Neuron (in vitro differentiated cells): ENCODE measurements at regions not wholly inside any gene's neighbourhood (a gene's known extent, or its start where the extent isn't known, plus 50 kb on each side); places are given as distances from the start of the nearest gene placed in this dataset.

Source experiments
- H2AFZ ChIP-seq: one replicate; pipeline ENCODE4 v1.6.1; 2013; ENCODE audit warnings: low read depth, mild to moderate bottlenecking, inconsistent platforms, low read length, moderate library complexity
- H3K27me3 ChIP-seq: one replicate; pipeline ENCODE4 v1.6.1; 2013; ENCODE audit warnings: low read length; ENCODE audit not compliant: insufficient read depth
- H3K36me3 ChIP-seq: one replicate; pipeline ENCODE4 v1.6.1; 2013; ENCODE audit warnings: low read length; ENCODE audit not compliant: insufficient read depth
- H3K4me1 ChIP-seq: one replicate; pipeline ENCODE4 v1.6.1; 2013; ENCODE audit warnings: low read length; ENCODE audit not compliant: insufficient read depth
- H3K4me3 ChIP-seq: 2 replicates; pipeline ENCODE4 v1.5.1; 2013; ENCODE audit warnings: mild to moderate bottlenecking, low read length, moderate library complexity
- H3K9me3 ChIP-seq: one replicate; pipeline ENCODE4 v1.6.1; 2013; ENCODE audit warnings: low read length

- H3K36me3 ChIP-seq: no peaks in the 10 kb centered on the region
- no peaks in the 10 kb centered on the region for H3K27me3 ChIP-seq
- no peak overlapping the region for H3K4me3 ChIP-seq
- no peaks in the 10 kb centered on the region for H3K9me3 ChIP-seq
- no peak overlapping the region for H2AFZ ChIP-seq
- no peaks in the 10 kb centered on the region for H3K4me1 ChIP-seq
Observed at GRCh38 chr2:198498516-198498915, 694.1 kb downstream of the PLCL1 start.

DNA sequence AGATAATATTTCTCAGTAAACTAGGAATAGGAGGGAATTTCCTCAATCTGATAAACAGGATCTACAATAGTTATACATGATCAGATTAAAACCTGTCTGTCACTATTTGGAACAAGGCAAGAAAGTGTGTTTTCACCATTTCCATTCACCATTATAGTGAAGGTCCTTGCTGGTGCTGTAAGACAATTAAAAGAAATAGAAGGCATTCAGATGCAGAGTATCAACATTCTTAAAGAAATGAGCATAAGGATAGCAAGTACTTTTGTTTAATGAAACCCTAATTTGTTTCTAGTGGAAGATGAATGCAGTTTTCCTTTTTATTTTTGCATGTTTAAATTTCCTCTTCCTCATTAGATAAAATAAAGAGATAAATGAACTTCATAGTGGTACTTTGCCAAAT is 693.7 kb downstream of the PLCL1 start:
- H3K4me3 ChIP-seq: no peak overlapping the region
- H3K36me3 ChIP-seq: no peaks in the 10 kb centered on the region
- H3K9me3 ChIP-seq: no peaks in the 10 kb centered on the region
- H3K27me3 ChIP-seq: no peaks in the 10 kb centered on the region
- H2AFZ ChIP-seq: no peak overlapping the region
- H3K4me1 ChIP-seq: no peaks in the 10 kb centered on the region

DNA sequence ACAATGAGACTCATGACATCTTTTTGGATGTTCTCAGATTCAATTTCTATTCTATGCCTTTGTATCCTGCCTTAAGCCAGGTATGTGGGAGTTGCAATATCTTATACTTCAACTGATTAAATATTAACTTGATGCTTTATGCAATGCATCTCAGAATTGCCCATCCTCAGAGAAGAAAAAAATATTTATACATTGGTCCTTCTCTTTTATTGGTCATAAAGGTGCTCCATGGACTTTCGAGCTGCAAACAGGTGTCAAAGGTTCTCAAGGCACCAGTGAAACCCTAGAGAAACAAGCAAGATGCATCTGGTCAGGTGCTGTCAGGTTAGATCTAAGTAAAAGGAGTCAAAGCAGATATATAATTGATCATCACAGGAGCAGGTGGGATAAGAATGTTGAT is 690.5 kb downstream of the PLCL1 start:
- Histone ChIP-seq H2AFZ (no peak overlapping the region), H3K4me1 (no peaks in the 10 kb centered on the region), H3K9me3 (no peaks in the 10 kb centered on the region), H3K27me3 (no peaks in the 10 kb centered on the region), H3K4me3 (no peak overlapping the region), H3K36me3 (no peaks in the 10 kb centered on the region)

GRCh38 chr2:198490748-198491147 is 686.4 kb downstream of the PLCL1 start:
- Histone ChIP-seq H2AFZ (no peak overlapping the region), H3K9me3 (no peaks in the 10 kb centered on the region), H3K4me3 (no peak overlapping the region), H3K4me1 (no peaks in the 10 kb centered on the region), H3K36me3 (no peaks in the 10 kb centered on the region), H3K27me3 (no peaks in the 10 kb centered on the region)

- Histone ChIP-seq H3K36me3 (no peaks in the 10 kb centered on the region), H3K4me3 (no peak overlapping the region), H3K27me3 (no peaks in the 10 kb centered on the region), H3K4me1 (no peaks in the 10 kb centered on the region), H2AFZ (no peak overlapping the region), H3K9me3 (no peaks in the 10 kb centered on the region)
Observed at GRCh38 chr2:198488964-198489363, 684.6 kb downstream of the PLCL1 start.

- Histone ChIP-seq H3K9me3 (no peaks in the 10 kb centered on the region), H3K4me3 (no peak overlapping the region)
Observed at GRCh38 chr2:198483051-198483450, 678.7 kb downstream of the PLCL1 start.

GRCh38 chr2:198479065-198479464 is 674.7 kb downstream of the PLCL1 start:
- Histone ChIP-seq H3K4me3 (no peak overlapping the region), H3K27me3 (no peaks in the 10 kb centered on the region), H2AFZ (no peak overlapping the region), H3K9me3 (no peaks in the 10 kb centered on the region), H3K4me1 (no peaks in the 10 kb centered on the region), H3K36me3 (no peaks in the 10 kb centered on the region)

More at GRCh38 chr2:198483051-198483450, 678.7 kb downstream of the PLCL1 start:
- no peaks in the 10 kb centered on the region for H3K36me3 ChIP-seq
- H2AFZ ChIP-seq: no peak overlapping the region
- no peaks in the 10 kb centered on the region for H3K4me1 ChIP-seq
- H3K27me3 ChIP-seq: no peaks in the 10 kb centered on the region

DNA sequence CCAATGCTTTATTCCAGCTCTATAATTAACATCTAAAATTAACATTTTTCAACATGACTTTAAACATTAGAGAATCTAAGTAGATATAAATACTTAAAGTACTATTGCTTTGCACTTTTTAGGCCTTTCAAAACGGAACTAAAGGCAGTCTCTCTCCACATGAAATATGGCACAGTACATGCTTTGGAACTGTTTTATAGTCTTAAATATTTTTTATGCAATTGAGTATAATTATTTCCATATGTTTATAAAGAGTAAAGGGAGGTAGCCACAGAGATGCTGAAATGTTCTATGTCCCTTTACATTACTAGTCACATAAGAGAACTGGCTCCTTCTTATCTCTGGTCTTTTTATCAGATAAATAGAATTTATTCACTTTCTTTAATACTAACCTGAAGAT is 674.0 kb downstream of the PLCL1 start:
- no peaks in the 10 kb centered on the region for H3K27me3 ChIP-seq
- H2AFZ ChIP-seq: no peak overlapping the region
- H3K4me1 ChIP-seq: no peaks in the 10 kb centered on the region
- H3K9me3 ChIP-seq: no peaks in the 10 kb centered on the region
- no peaks in the 10 kb centered on the region for H3K36me3 ChIP-seq
- no peak overlapping the region for H3K4me3 ChIP-seq

GRCh38 chr2:198476007-198476406 is 671.6 kb downstream of the PLCL1 start:
- Histone ChIP-seq H3K4me3 (no peak overlapping the region), H3K27me3 (no peaks in the 10 kb centered on the region), H3K4me1 (no peaks in the 10 kb centered on the region), H3K36me3 (no peaks in the 10 kb centered on the region), H2AFZ (no peak overlapping the region), H3K9me3 (no peaks in the 10 kb centered on the region)

DNA sequence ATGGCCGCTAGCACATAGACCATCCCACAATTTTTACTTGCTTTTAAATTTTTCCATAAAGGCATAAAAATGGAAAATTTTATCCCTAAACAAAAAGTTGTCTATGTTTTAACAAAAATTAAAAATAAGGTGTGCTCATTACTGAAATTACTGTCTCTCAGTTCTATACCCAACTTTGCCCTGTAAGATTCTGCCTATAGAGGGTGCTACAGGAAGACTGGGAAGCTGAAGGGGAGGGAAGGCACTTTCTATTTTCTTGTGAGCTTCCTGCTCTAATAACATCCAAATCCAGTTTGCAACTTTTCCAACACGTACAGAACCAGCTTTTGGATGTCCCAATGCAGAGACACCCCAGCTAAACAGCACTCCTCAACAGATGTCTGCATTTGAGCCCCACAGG is 666.9 kb downstream of the PLCL1 start:
- no peaks in the 10 kb centered on the region for H3K4me1 ChIP-seq
- H3K9me3 ChIP-seq: no peaks in the 10 kb centered on the region
- no peaks in the 10 kb centered on the region for H3K27me3 ChIP-seq
- no peak overlapping the region for H2AFZ ChIP-seq
- H3K4me3 ChIP-seq: no peak overlapping the region
- no peaks in the 10 kb centered on the region for H3K36me3 ChIP-seq

- Histone ChIP-seq H3K27me3 (no peaks in the 10 kb centered on the region), H2AFZ (no peak overlapping the region), H3K9me3 (no peaks in the 10 kb centered on the region), H3K4me1 (no peaks in the 10 kb centered on the region), H3K36me3 (no peaks in the 10 kb centered on the region), H3K4me3 (no peak overlapping the region)
Observed at GRCh38 chr2:198468136-198468535, 663.7 kb downstream of the PLCL1 start.

GRCh38 chr2:198465970-198466369 is 661.6 kb downstream of the PLCL1 start:
- Histone ChIP-seq H3K9me3 (no peaks in the 10 kb centered on the region), H3K4me1 (no peaks in the 10 kb centered on the region), H3K36me3 (no peaks in the 10 kb centered on the region), H2AFZ (no peak overlapping the region), H3K4me3 (no peak overlapping the region), H3K27me3 (no peaks in the 10 kb centered on the region)

DNA sequence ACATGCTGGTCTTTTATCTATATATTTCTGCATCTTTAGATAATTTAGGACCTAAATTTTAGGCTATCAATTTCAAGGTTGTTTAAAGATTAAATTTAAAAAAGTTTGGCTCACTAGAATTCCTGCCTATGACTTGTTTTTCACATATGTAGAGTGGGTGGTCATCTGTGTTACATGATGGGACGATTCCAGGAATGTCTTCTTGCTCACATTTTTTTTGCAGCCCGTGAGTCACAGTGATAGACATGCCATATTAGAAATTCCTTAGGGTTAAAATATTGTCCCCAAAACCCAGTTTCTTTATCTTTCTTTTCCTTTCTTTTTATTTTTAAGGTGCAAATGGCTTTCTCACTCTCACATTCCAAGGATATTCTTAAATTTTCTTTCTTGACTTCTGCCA is 652.0 kb downstream of the PLCL1 start:
- no peaks in the 10 kb centered on the region for H3K4me1 ChIP-seq
- no peaks in the 10 kb centered on the region for H3K36me3 ChIP-seq
- no peaks in the 10 kb centered on the region for H3K9me3 ChIP-seq

DNA sequence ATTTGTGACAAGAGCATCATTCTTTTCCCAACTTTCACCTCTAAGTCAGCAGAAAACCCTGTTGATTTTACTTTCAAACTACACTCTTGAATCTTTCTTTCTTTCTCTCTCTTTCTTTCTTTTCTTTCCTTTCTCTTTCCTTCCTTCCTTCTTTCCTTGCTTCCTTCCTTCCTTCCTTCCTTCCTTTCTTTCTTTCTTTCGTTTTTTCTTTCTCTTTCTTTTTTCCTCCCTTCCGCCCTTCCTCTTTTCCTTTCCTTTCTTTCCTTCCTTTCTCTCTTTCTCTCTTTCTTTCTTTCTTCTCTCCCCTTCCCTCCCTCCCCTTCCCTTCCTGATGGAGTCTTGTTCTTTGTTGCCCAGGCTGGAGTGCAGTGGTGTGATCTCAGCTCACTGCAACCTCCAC is 649.5 kb downstream of the PLCL1 start:
- Histone ChIP-seq H3K4me1 (no peaks in the 10 kb centered on the region), H3K4me3 (no peak overlapping the region), H3K9me3 (no peaks in the 10 kb centered on the region), H3K36me3 (no peaks in the 10 kb centered on the region), H3K27me3 (peaks cover 4% of the 10 kb centered on the region), H2AFZ (no peak overlapping the region)

More for the DNA sequence above, 652.0 kb downstream of the PLCL1 start:
- no peak overlapping the region for H2AFZ ChIP-seq
- no peak overlapping the region for H3K4me3 ChIP-seq
- peaks cover 4% of the 10 kb centered on the region for H3K27me3 ChIP-seq
